Medulla oblongata (tissue), 1 donor: ENCODE measurements at regions not wholly inside any gene's neighbourhood (a gene's known extent, or its start where the extent isn't known, plus 50 kb on each side); places are given as distances from the start of the nearest gene placed in this dataset.

ENCODE experiments used
- DNase-seq: peaks from one replicate; pipeline ENCODE4 v3.0.0-alpha.2; 2015; ENCODE audit errors: extremely low spot score

- DNase-seq = no peak
These were observed 169.6 kb upstream of the ANO3 start for GRCh38 chr11:26162291-26162690.

GRCh38 chr11:26186389-26186788, 145.5 kb upstream of the ANO3 start:
- DNase-seq = no peak

GRCh38 chr11:26187639-26188038, 144.3 kb upstream of the ANO3 start:
- no peak for DNase-seq

GRCh38 chr11:26188554-26188953, 143.4 kb upstream of the ANO3 start:
- no peak for DNase-seq

- no peak for DNase-seq
These were observed 140.7 kb upstream of the ANO3 start for GRCh38 chr11:26191193-26191592.

- DNase-seq = no peak
These were observed 138.1 kb upstream of the ANO3 start for GRCh38 chr11:26193694-26194365.

- DNase-seq = no peak
These were observed 137.0 kb upstream of the ANO3 start for GRCh38 chr11:26194881-26195280.

- no peak for DNase-seq
These were observed 133.3 kb upstream of the ANO3 start for GRCh38 chr11:26198532-26199096.

GRCh38 chr11:26199331-26200095, 132.4 kb upstream of the ANO3 start:
- DNase-seq = no peak

- no peak for DNase-seq
These were observed 130.5 kb upstream of the ANO3 start for GRCh38 chr11:26201411-26201810.

GRCh38 chr11:26202754-26203153, 129.2 kb upstream of the ANO3 start:
- DNase-seq = no peak

- DNase-seq = no peak
These were observed 127.8 kb upstream of the ANO3 start for GRCh38 chr11:26204101-26204500.

- no peak for DNase-seq
These were observed 127.1 kb upstream of the ANO3 start for GRCh38 chr11:26204839-26205238.

- DNase-seq = no peak
These were observed 112.5 kb upstream of the ANO3 start for GRCh38 chr11:26219183-26220117.

GRCh38 chr11:26225646-26226045, 106.3 kb upstream of the ANO3 start:
- no peak for DNase-seq

GRCh38 chr11:26227301-26227746, 104.6 kb upstream of the ANO3 start:
- peak; percentile 55 for DNase-seq

- DNase-seq = no peak
These were observed 103.9 kb upstream of the ANO3 start for GRCh38 chr11:26227883-26228502.

GRCh38 chr11:26228778-26229177, 103.2 kb upstream of the ANO3 start:
- no peak for DNase-seq

GRCh38 chr11:26229257-26229656, 102.7 kb upstream of the ANO3 start:
- no peak for DNase-seq

GRCh38 chr11:26229981-26230380, 101.9 kb upstream of the ANO3 start:
- no peak for DNase-seq

- DNase-seq = no peak
These were observed 100.7 kb upstream of the ANO3 start for GRCh38 chr11:26231252-26231661.
